SK-N-SH (cell line): ENCODE measurements at regions not wholly inside any gene's neighbourhood (a gene's known extent, or its start where the extent isn't known, plus 50 kb on each side); places are given as distances from the start of the nearest gene placed in this dataset.

Experiments
- CTCF ChIA-PET: fragments of 300-600, 350-600 bp; formaldehyde crosslinking; extraction: SDS; loops from one replicate; lab custom pipeline; 2021; lab: Yijun Ruan, JAX
- POLR2A ChIA-PET: fragments of 350-600 bp; sonication (Branson Sonifier 250); formaldehyde crosslinking; extraction: SDS; loops from one replicate; lab custom pipeline; 2020; ENCODE audit warnings: antibody characterized with exemption, inconsistent platforms; lab: Yijun Ruan, JAX
- DNase-seq: peaks from one replicate; pipeline ENCODE4 v3.0.0; 2012
- H2AFZ ChIP-seq: fragments of 200-600 bp; sonication (generic); 2 replicates; pipeline ENCODE4 v1.8.1; 2016; ENCODE audit warnings: antibody characterized with exemption, mild to moderate bottlenecking, low read depth
- H3F3A ChIP-seq: fragments of 200-600 bp; sonication (generic); replicated peaks from 2 replicates; pipeline ENCODE3; 2016; ENCODE audit warnings: antibody characterized with exemption, mild to moderate bottlenecking; ENCODE audit not compliant: insufficient read depth
- H3K27ac ChIP-seq, 2 experiments: fragments of 200-500 bp in 1 of 2; fragments of 200-600 bp in 1 of 2; sonication (Bioruptor generic) in 1 of 2; sonication (generic), shearing (Covaris generic) in 1 of 2; 2 replicates each; pipeline versions ENCODE4 v1.5.1 to v1.6.1; 2014 to 2016; ENCODE audit warnings: low read depth in 2 of 2, inconsistent platforms in 1 of 2, low read length in 1 of 2, mild to moderate bottlenecking in 1 of 2, mixed read lengths in 1 of 2
- H3K27me3 ChIP-seq: fragments of 200-600 bp; sonication (generic), shearing (Covaris generic); 2 replicates; pipeline ENCODE4 v1.6.1; 2016; ENCODE audit warnings: mixed run types; ENCODE audit not compliant: insufficient read depth
- H3K36me3 ChIP-seq, 2 experiments: fragments of 200-500 bp in 1 of 2; fragments of 200-600 bp in 1 of 2; sonication (Bioruptor generic) in 1 of 2; sonication (generic) in 1 of 2; replicated peaks in 1 of 2; 2 replicates each; pipeline versions ENCODE3 to v1.5.1; 2014 to 2016; ENCODE audit warnings: low read length in 1 of 2, mild to moderate bottlenecking in 1 of 2; ENCODE audit not compliant: insufficient read depth in 2 of 2, control insufficient read depth in 1 of 2
- H3K4me1 ChIP-seq, 2 experiments: fragments of 200-500 bp in 1 of 2; fragments of 200-600 bp in 1 of 2; sonication (Bioruptor generic) in 1 of 2; sonication (generic), shearing (Covaris generic) in 1 of 2; 2 replicates each; pipeline versions ENCODE4 v1.5.1 to v1.6.1; 2014 to 2016; ENCODE audit warnings: low read depth in 1 of 2, low read length in 1 of 2, mixed run types in 1 of 2; ENCODE audit not compliant: insufficient read depth in 2 of 2, control insufficient read depth in 1 of 2
- H3K4me2 ChIP-seq: fragments of 200-600 bp; sonication (generic), shearing (Covaris generic); 2 replicates; pipeline ENCODE4 v1.6.1; 2017; ENCODE audit warnings: mixed run types
- H3K4me3 ChIP-seq, 2 experiments: fragments of 200-500 bp in 1 of 2; fragments of 200-600 bp in 1 of 2; sonication (Bioruptor generic) in 1 of 2; sonication (generic), shearing (Covaris generic) in 1 of 2; 2 replicates each; pipeline versions ENCODE4 v1.5.1 to v1.8.1; 2014 to 2016; ENCODE audit warnings: low read depth in 2 of 2, inconsistent platforms in 1 of 2, low read length in 1 of 2, mild to moderate bottlenecking in 1 of 2, mixed read lengths in 1 of 2, moderate library complexity in 1 of 2
- H3K79me2 ChIP-seq: fragments of 200-600 bp; sonication (generic); 2 replicates; pipeline ENCODE4 v1.8.1; 2017; ENCODE audit warnings: mild to moderate bottlenecking; ENCODE audit not compliant: insufficient read depth
- H3K9ac ChIP-seq: fragments of 200-600 bp; sonication (generic); 2 replicates; pipeline ENCODE4 v1.6.1; 2017; ENCODE audit warnings: mixed run types
- H3K9me2 ChIP-seq: fragments of 200-600 bp; sonication (generic); 2 replicates; pipeline ENCODE4 v1.6.1; 2017; ENCODE audit warnings: mixed run types
- H3K9me3 ChIP-seq: fragments of 200-600 bp; sonication (generic); 2 replicates; pipeline ENCODE4 v1.6.1; 2017; ENCODE audit warnings: mixed run types, mild to moderate bottlenecking, moderate library complexity
- H4K20me1 ChIP-seq: fragments of 200-600 bp; sonication (generic); 2 replicates; pipeline ENCODE4 v1.6.1; 2017; ENCODE audit warnings: mild to moderate bottlenecking, mixed run types; ENCODE audit not compliant: insufficient read depth
- ELF1 ChIP-seq: IDR thresholded peaks from 2 replicates; pipeline ENCODE4 v1.4.0; 2012
- FOSL2 ChIP-seq: IDR thresholded peaks from 2 replicates; pipeline ENCODE4 v1.4.0; 2012; ENCODE audit warnings: low read depth, mild to moderate bottlenecking, moderate library complexity, borderline replicate concordance
- FOXM1 ChIP-seq: IDR thresholded peaks from 2 replicates; pipeline ENCODE4 v1.4.0; 2012; ENCODE audit warnings: low read depth, mild to moderate bottlenecking
- MXI1 ChIP-seq: IDR thresholded peaks from 2 replicates; pipeline ENCODE4 v1.6.1; 2012; ENCODE audit warnings: mild to moderate bottlenecking, low read depth, low read length, improper control_type of control experiment
- RAD21 ChIP-seq: IDR thresholded peaks from 2 replicates; pipeline ENCODE4 v1.6.1; 2012; ENCODE audit warnings: mild to moderate bottlenecking, low read length
- RXRA ChIP-seq: IDR thresholded peaks from 2 replicates; pipeline ENCODE4 v1.4.0; 2012; ENCODE audit warnings: low read depth, mild to moderate bottlenecking, borderline replicate concordance
- SMC3 ChIP-seq: IDR thresholded peaks from 2 replicates; pipeline ENCODE4 v1.6.1; 2012; ENCODE audit warnings: low read depth, low read length, improper control_type of control experiment
- TAF1 ChIP-seq: IDR thresholded peaks from 2 replicates; pipeline ENCODE4 v1.6.1; 2012; ENCODE audit warnings: low read depth, mild to moderate bottlenecking, low read length, moderate library complexity, borderline replicate concordance
- YY1 ChIP-seq: IDR thresholded peaks from 2 replicates; pipeline ENCODE4 v1.4.0; 2012; ENCODE audit warnings: low read depth, mild to moderate bottlenecking
- WGBS: methylation state at CpG from one replicate; pipeline ENCODE4 v1.1.6; 2017; ENCODE audit warnings: low lambda C conversion rate; 5-methylcytosine and 5-hydroxymethylcytosine counted together
- TF ChIP-seq, protein P1 (sequence below): fragments of 150-350 bp; IDR thresholded peaks from 2 replicates; pipeline ENCODE4 v1.6.1; 2016; ENCODE audit warnings: mild to moderate bottlenecking, low read depth, low read length
- TF ChIP-seq, protein P2 (sequence below): fragments of 150-350 bp; IDR thresholded peaks from 2 replicates; pipeline ENCODE4 v1.6.1; 2017; ENCODE audit warnings: antibody characterized with exemption, low read length, low read depth, borderline replicate concordance
- TF ChIP-seq, protein P3 (sequence below): IDR thresholded peaks from 2 replicates; pipeline ENCODE4 v1.6.1; 2012; ENCODE audit warnings: mild to moderate bottlenecking, low read depth, low read length, moderate library complexity
- TF ChIP-seq, protein P4 (sequence below): IDR thresholded peaks from 2 replicates; pipeline ENCODE4 v1.4.0; 2012; ENCODE audit warnings: low read depth
- TF ChIP-seq, protein P5 (sequence below): IDR thresholded peaks from 2 replicates; pipeline ENCODE4 v1.4.0; 2012; ENCODE audit warnings: low read depth, borderline replicate concordance

DNA sequence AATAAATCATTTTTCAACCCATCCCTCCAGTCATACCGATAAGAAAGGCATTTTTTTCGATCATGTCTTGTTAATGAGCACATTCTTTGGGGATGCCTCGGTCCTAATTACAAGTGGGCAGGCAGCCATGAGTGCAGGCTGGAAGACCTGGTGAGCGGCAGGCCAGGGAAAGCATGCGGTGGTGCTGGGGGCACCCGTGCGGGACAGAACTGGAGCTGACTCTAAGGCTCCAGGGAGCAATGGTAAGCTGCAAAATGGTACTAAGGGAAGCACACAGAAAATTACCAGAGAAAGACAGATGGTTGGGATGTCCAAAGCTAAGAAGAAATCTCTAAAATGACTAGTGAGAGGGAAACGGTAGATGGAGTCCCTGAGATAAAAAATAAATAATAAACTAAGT is 411.0 kb upstream of the AGA start:
- no peak for TF ChIP-seq ELF1
- TF ChIP-seq, protein P1, sequence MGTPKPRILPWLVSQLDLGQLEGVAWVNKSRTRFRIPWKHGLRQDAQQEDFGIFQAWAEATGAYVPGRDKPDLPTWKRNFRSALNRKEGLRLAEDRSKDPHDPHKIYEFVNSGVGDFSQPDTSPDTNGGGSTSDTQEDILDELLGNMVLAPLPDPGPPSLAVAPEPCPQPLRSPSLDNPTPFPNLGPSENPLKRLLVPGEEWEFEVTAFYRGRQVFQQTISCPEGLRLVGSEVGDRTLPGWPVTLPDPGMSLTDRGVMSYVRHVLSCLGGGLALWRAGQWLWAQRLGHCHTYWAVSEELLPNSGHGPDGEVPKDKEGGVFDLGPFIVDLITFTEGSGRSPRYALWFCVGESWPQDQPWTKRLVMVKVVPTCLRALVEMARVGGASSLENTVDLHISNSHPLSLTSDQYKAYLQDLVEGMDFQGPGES, result no peak
- TF ChIP-seq, protein P2, sequence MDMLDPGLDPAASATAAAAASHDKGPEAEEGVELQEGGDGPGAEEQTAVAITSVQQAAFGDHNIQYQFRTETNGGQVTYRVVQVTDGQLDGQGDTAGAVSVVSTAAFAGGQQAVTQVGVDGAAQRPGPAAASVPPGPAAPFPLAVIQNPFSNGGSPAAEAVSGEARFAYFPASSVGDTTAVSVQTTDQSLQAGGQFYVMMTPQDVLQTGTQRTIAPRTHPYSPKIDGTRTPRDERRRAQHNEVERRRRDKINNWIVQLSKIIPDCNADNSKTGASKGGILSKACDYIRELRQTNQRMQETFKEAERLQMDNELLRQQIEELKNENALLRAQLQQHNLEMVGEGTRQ, result no peak
- Histone ChIP-seq H3K4me3 (no peak overlapping the region), H3K36me3 (no peaks in the 10 kb centered on the region), H3K27ac (no peak overlapping the region), H3K9me2 (no peaks in the 10 kb centered on the region), H3K79me2 (no peaks in the 10 kb centered on the region), H3K4me2 (no peak overlapping the region), H3K9ac (no peak overlapping the region), H4K20me1 (no peaks in the 10 kb centered on the region), H3K9me3 (no peaks in the 10 kb centered on the region; the same call in 1 of the 2 replicates), H3K4me1 (no peaks in the 10 kb centered on the region), H3F3A (no peaks in the 10 kb centered on the region), H3K27me3 (peaks cover 13% of the 10 kb centered on the region), H2AFZ (no peak overlapping the region)
- ChIA-PET POLR2A (no interaction called here), CTCF (no interaction called here)
- 27% methylated on average over 8 of the region's 8 CpGs for WGBS
- DNase-seq, result no peak

DNA sequence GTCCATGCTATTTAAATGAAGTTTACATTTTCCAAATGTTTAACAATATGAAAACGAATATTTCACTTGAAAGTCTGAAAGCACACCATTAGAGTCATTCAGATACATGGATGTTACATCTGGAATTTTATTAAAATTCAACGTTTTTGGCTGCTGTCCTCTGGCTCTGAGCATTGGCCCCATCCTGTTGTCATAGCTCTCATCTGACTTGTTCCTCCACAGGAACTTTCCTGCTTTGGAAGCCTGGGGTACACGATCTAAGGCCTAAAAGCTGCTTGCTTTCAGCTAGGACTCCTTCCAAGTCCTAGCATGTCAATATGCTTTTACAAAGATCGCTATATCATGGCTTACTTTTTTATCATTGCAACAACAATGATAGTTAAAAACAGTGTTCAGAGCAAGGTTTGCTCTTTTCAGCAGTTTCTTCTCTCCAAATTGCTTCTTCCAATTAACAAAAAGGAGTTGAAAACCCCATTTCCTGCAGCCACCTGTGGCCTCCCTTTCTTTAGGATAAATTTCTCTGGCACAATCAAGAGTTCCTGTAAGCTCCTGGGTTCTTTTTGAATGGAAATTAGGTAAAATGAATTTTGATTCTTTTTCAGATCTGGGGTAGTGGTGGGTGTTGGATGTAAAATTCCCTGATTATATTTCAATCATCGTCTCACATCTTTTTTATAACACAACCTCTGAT is 413.4 kb upstream of the AGA start:
- Histone ChIP-seq H3K27me3 (peaks cover 13% of the 10 kb centered on the region), H3K9me2 (no peaks in the 10 kb centered on the region), H3K9ac (no peak overlapping the region), H3K36me3 (no peaks in the 10 kb centered on the region), H3K4me3 (no peak overlapping the region), H3K4me1 (no peaks in the 10 kb centered on the region), H3K27ac (no peak overlapping the region), H3K79me2 (no peaks in the 10 kb centered on the region), H4K20me1 (no peaks in the 10 kb centered on the region), H2AFZ (no peak overlapping the region), H3K9me3 (no peaks in the 10 kb centered on the region), H3K4me2 (no peak overlapping the region), H3F3A (no peaks in the 10 kb centered on the region)
- TF ChIP-seq SMC3 (no peak), MXI1 (no peak)
- DNase-seq, result no peak
- POLR2A ChIA-PET, result no interaction called here
- CTCF ChIA-PET, result no interaction called here
- WGBS, result 5% methylated on average over 5 of the region's 5 CpGs

DNA sequence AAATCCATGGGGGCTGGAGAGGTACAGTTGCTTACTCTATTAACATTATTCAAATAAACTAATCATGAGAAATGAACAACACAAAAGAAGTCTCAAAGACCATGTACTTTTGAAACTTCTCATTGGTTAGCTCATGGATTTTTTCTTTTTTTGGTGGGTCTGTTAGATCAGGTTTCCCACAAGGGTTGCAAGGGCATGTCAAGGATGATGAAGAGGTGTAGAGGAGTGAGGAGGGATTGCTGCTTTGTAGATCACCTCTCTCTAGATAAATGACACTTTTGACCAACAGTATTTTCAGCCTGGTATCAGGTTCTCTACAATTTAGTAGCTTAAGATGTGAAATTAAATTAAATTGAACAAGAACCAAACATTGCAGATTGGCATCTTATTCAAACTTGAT is 417.9 kb upstream of the AGA start:
- H3K9me2 ChIP-seq, result no peaks in the 10 kb centered on the region
- TF ChIP-seq YY1 (no peak), TAF1 (no peak), FOXM1 (no peak), RXRA (no peak), RAD21 (no peak), MXI1 (no peak), FOSL2 (no peak)
- TF ChIP-seq, protein P3, sequence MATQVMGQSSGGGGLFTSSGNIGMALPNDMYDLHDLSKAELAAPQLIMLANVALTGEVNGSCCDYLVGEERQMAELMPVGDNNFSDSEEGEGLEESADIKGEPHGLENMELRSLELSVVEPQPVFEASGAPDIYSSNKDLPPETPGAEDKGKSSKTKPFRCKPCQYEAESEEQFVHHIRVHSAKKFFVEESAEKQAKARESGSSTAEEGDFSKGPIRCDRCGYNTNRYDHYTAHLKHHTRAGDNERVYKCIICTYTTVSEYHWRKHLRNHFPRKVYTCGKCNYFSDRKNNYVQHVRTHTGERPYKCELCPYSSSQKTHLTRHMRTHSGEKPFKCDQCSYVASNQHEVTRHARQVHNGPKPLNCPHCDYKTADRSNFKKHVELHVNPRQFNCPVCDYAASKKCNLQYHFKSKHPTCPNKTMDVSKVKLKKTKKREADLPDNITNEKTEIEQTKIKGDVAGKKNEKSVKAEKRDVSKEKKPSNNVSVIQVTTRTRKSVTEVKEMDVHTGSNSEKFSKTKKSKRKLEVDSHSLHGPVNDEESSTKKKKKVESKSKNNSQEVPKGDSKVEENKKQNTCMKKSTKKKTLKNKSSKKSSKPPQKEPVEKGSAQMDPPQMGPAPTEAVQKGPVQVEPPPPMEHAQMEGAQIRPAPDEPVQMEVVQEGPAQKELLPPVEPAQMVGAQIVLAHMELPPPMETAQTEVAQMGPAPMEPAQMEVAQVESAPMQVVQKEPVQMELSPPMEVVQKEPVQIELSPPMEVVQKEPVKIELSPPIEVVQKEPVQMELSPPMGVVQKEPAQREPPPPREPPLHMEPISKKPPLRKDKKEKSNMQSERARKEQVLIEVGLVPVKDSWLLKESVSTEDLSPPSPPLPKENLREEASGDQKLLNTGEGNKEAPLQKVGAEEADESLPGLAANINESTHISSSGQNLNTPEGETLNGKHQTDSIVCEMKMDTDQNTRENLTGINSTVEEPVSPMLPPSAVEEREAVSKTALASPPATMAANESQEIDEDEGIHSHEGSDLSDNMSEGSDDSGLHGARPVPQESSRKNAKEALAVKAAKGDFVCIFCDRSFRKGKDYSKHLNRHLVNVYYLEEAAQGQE, result no peak
- TF ChIP-seq, protein P4, sequence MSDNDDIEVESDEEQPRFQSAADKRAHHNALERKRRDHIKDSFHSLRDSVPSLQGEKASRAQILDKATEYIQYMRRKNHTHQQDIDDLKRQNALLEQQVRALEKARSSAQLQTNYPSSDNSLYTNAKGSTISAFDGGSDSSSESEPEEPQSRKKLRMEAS, result no peak
- TF ChIP-seq, protein P5, sequence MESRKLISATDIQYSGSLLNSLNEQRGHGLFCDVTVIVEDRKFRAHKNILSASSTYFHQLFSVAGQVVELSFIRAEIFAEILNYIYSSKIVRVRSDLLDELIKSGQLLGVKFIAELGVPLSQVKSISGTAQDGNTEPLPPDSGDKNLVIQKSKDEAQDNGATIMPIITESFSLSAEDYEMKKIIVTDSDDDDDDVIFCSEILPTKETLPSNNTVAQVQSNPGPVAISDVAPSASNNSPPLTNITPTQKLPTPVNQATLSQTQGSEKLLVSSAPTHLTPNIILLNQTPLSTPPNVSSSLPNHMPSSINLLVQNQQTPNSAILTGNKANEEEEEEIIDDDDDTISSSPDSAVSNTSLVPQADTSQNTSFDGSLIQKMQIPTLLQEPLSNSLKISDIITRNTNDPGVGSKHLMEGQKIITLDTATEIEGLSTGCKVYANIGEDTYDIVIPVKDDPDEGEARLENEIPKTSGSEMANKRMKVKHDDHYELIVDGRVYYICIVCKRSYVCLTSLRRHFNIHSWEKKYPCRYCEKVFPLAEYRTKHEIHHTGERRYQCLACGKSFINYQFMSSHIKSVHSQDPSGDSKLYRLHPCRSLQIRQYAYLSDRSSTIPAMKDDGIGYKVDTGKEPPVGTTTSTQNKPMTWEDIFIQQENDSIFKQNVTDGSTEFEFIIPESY, result no peak

More for the DNA sequence above, 417.9 kb upstream of the AGA start:
- ChIA-PET POLR2A (no interaction called here), CTCF (no interaction called here)
- no peak overlapping the region for H3K4me2 ChIP-seq
- no peak overlapping the region for H2AFZ ChIP-seq
- no peaks in the 10 kb centered on the region for H4K20me1 ChIP-seq
- no peaks in the 10 kb centered on the region for H3K4me1 ChIP-seq
- no peaks in the 10 kb centered on the region for H3K9me3 ChIP-seq
- no peak overlapping the region for H3K9ac ChIP-seq
- H3K27me3 ChIP-seq, result peaks cover 13% of the 10 kb centered on the region
- H3F3A ChIP-seq, result no peaks in the 10 kb centered on the region
- H3K4me3 ChIP-seq, result no peak overlapping the region
- no peaks in the 10 kb centered on the region for H3K36me3 ChIP-seq
- DNase-seq, result no peak
- no peaks in the 10 kb centered on the region for H3K79me2 ChIP-seq
- no peak overlapping the region for H3K27ac ChIP-seq
